ENCODE measurements at regions not wholly inside any gene's neighbourhood (a gene's known extent, or its start where the extent isn't known, plus 50 kb on each side); places are given as distances from the start of the nearest gene placed in this dataset.

- H3K9me3 Mint-ChIP-seq (ENCODE audit: unreplicated experiment), result no peaks in the 10 kb centered on the region
- H3K36me3 Mint-ChIP-seq (ENCODE audit: low read depth, unreplicated experiment), result no peaks in the 10 kb centered on the region
- DNase-seq (ENCODE audit: low spot score), result no peak
- H3K4me1 Mint-ChIP-seq (ENCODE audit: unreplicated experiment), result peaks cover 15% of the 10 kb centered on the region
- no peak overlapping the region for H3K4me3 Mint-ChIP-seq (ENCODE audit: unreplicated experiment)
- H3K27ac Mint-ChIP-seq (ENCODE audit: unreplicated experiment), result no peak overlapping the region
- no peak for TF ChIP-seq CTCF (IDR thresholded peaks at IDR 0.05; ENCODE audit: unreplicated experiment)
- H3K27me3 Mint-ChIP-seq (ENCODE audit: unreplicated experiment), result peaks cover 5% of the 10 kb centered on the region
Observed at GRCh38 chr2:235191978-235192377, 240.2 kb downstream of the SH3BP4 start.

- TF ChIP-seq CTCF (IDR thresholded peaks at IDR 0.05; ENCODE audit: unreplicated experiment), result no peak
- Mint-ChIP-seq H3K4me1 (ENCODE audit: unreplicated experiment) (peaks cover 13% of the 10 kb centered on the region), H3K27me3 (ENCODE audit: unreplicated experiment) (peaks cover 5% of the 10 kb centered on the region), H3K36me3 (ENCODE audit: low read depth, unreplicated experiment) (no peaks in the 10 kb centered on the region), H3K27ac (ENCODE audit: unreplicated experiment) (no peak overlapping the region), H3K4me3 (ENCODE audit: unreplicated experiment) (no peak overlapping the region), H3K9me3 (ENCODE audit: unreplicated experiment) (no peaks in the 10 kb centered on the region)
- no peak for DNase-seq (ENCODE audit: low spot score)
Observed at GRCh38 chr2:235194351-235194750, 242.5 kb downstream of the SH3BP4 start.

GRCh38 chr2:235194836-235195235, 243.0 kb downstream of the SH3BP4 start:
- DNase-seq (ENCODE audit: low spot score), result no peak
- Mint-ChIP-seq H3K9me3 (ENCODE audit: unreplicated experiment) (no peaks in the 10 kb centered on the region), H3K4me1 (ENCODE audit: unreplicated experiment) (peaks cover 10% of the 10 kb centered on the region), H3K27me3 (ENCODE audit: unreplicated experiment) (peaks cover 4% of the 10 kb centered on the region), H3K36me3 (ENCODE audit: low read depth, unreplicated experiment) (no peaks in the 10 kb centered on the region), H3K4me3 (ENCODE audit: unreplicated experiment) (no peak overlapping the region), H3K27ac (ENCODE audit: unreplicated experiment) (no peak overlapping the region)
- TF ChIP-seq CTCF (IDR thresholded peaks at IDR 0.05; ENCODE audit: unreplicated experiment), result no peak

- TF ChIP-seq CTCF (IDR thresholded peaks at IDR 0.05; ENCODE audit: unreplicated experiment), result no peak
- no peak for DNase-seq (ENCODE audit: low spot score)
- no peak overlapping the region for H3K4me3 Mint-ChIP-seq (ENCODE audit: unreplicated experiment)
- H3K9me3 Mint-ChIP-seq (ENCODE audit: unreplicated experiment), result no peaks in the 10 kb centered on the region
- no peaks in the 10 kb centered on the region for H3K36me3 Mint-ChIP-seq (ENCODE audit: low read depth, unreplicated experiment)
- no peak overlapping the region for H3K27ac Mint-ChIP-seq (ENCODE audit: unreplicated experiment)
- H3K4me1 Mint-ChIP-seq (ENCODE audit: unreplicated experiment), result peaks cover 2% of the 10 kb centered on the region
- H3K27me3 Mint-ChIP-seq (ENCODE audit: unreplicated experiment), result peaks cover 3% of the 10 kb centered on the region
Observed at GRCh38 chr2:235195921-235196320, 244.1 kb downstream of the SH3BP4 start.

- no peak for DNase-seq (ENCODE audit: low spot score)
- TF ChIP-seq CTCF (IDR thresholded peaks at IDR 0.05; ENCODE audit: unreplicated experiment), result no peak
- Mint-ChIP-seq H3K36me3 (ENCODE audit: low read depth, unreplicated experiment) (no peaks in the 10 kb centered on the region), H3K4me3 (ENCODE audit: unreplicated experiment) (no peak overlapping the region), H3K9me3 (ENCODE audit: unreplicated experiment) (no peaks in the 10 kb centered on the region), H3K4me1 (ENCODE audit: unreplicated experiment) (no peaks in the 10 kb centered on the region), H3K27me3 (ENCODE audit: unreplicated experiment) (peaks cover 2% of the 10 kb centered on the region), H3K27ac (ENCODE audit: unreplicated experiment) (no peak overlapping the region)
Observed at GRCh38 chr2:235199128-235199527, 247.3 kb downstream of the SH3BP4 start.

Data from endothelial cell (in vitro differentiated cells).